Tibial nerve (tissue), 4 donors: ENCODE measurements at regions not wholly inside any gene's neighbourhood (a gene's known extent, or its start where the extent isn't known, plus 50 kb on each side); places are given as distances from the start of the nearest gene placed in this dataset.
"Not testable (repeated sequence)": the region's sequence is repeated elsewhere in the genome, so short reads cannot be mapped to it uniquely, and the experiment has no call there.

Experiments used
- DNase-seq, 2 donors: peaks; one replicate each; pipeline ENCODE4 v3.0.0-alpha.2; 2019; ENCODE audit warnings: low spot score in 2 of 2
- H3K27ac ChIP-seq, 4 donors: fragments of 200-600 bp; sonication (generic) in 3 of 4; one replicate each; pipeline ENCODE4 v1.5.1; 2017 to 2019; ENCODE audit warnings: mild to moderate bottlenecking in 1 of 4
- H3K27me3 ChIP-seq, 2 donors: fragments of 200-600 bp; sonication (generic) in 1 of 2; one replicate each; pipeline versions ENCODE4 v1.5.1 to v1.6.0; 2017 to 2019
- H3K36me3 ChIP-seq, 3 donors: fragments of 200-600 bp; sonication (generic); one replicate each; pipeline ENCODE4 v1.5.1; 2018 to 2019
- H3K4me1 ChIP-seq, 4 donors: fragments of 200-600 bp; sonication (generic) in 3 of 4; one replicate each; pipeline ENCODE4 v1.5.1; 2017 to 2019
- H3K4me3 ChIP-seq, 4 donors: fragments of 200-600 bp; sonication (generic) in 3 of 4; one replicate each; pipeline ENCODE4 v1.5.1; 2017 to 2019; ENCODE audit warnings: mild to moderate bottlenecking in 1 of 4, moderate library complexity in 1 of 4
- H3K9me3 ChIP-seq, 4 donors: fragments of 200-600 bp; sonication (generic) in 3 of 4; one replicate each; pipeline ENCODE4 v1.5.1; 2017 to 2019
- CTCF ChIP-seq, 5 experiments: fragments of 200-600 bp in 3 of 5; fragments of 450-650 bp in 2 of 5; sonication (generic) in 3 of 5; IDR thresholded peaks; one replicate each; pipeline ENCODE4 v1.5.1; 2016 to 2019; ENCODE audit warnings: antibody characterized with exemption in 5 of 5, mild to moderate bottlenecking in 3 of 5, moderate library complexity in 2 of 5
- EP300 ChIP-seq, 2 donors: sonication (generic); formaldehyde crosslinking; IDR thresholded peaks; one replicate each; pipeline ENCODE4 v1.6.1; 2017; ENCODE audit warnings: antibody characterized with exemption in 2 of 2, mild to moderate bottlenecking in 1 of 2
- POLR2A ChIP-seq, 2 donors: fragments of 450-650 bp; IDR thresholded peaks; one replicate each; pipeline ENCODE4 v1.6.1; 2017; ENCODE audit warnings: antibody characterized with exemption in 2 of 2, mild to moderate bottlenecking in 2 of 2, moderate library complexity in 2 of 2
- WGBS, 2 donors: methylation state at CpG; one replicate each; pipeline ENCODE4 v1.1.5; 2018; 5-methylcytosine and 5-hydroxymethylcytosine counted together

DNA sequence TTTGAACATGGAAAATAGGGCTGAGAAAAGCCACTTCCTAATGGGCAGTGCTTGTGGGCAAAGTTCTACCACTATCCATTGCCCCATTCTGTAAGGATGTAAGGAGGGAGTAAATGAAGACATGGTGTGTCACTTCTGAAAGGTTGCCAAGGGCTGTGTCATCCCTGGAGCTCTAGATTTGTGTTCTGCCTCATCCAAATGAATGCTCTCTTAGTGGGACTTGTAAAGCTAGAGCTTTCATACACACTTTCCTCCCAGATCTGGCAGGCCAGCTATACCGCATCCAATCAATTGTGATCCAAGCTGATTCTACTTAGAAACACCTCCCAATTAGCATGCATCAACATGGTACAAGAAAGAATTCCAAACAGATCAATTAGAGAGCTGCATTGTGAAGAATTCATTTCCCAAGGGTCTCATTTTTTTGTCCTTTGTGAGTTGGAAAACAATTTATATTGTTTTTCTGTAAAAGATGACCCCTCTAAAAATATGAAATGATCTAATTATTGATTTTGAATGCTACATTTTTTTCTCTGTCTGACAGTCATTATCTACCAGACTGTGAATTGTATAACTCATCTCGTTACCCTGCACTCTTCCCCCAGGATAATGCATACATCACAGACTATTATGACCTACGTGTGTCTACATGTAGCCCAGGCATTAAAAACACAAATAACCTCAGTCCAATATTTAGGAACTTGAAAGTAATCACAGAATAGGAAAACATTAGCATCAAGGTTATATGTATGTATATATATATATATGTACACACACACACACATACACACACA lies 117.1 kb upstream of the DUSP10 start:
- Histone ChIP-seq H3K27me3 (no peaks in the 10 kb centered on the region), H3K36me3 (no peaks in the 10 kb centered on the region), H3K27ac (no peak overlapping the region), H3K9me3 (no peaks in the 10 kb centered on the region), H3K4me3 (no peak overlapping the region), H3K4me1 (no peaks in the 10 kb centered on the region)
- WGBS, 2 donors = 84 to 88% methylated on average over 3 of the region's 3 CpGs
- no peak for TF ChIP-seq CTCF (IDR thresholded peaks at IDR 0.05)
- no peak for TF ChIP-seq POLR2A (IDR thresholded peaks at IDR 0.05)
- no peak for TF ChIP-seq EP300 (IDR thresholded peaks at IDR 0.05)
- DNase-seq = no peak

DNA sequence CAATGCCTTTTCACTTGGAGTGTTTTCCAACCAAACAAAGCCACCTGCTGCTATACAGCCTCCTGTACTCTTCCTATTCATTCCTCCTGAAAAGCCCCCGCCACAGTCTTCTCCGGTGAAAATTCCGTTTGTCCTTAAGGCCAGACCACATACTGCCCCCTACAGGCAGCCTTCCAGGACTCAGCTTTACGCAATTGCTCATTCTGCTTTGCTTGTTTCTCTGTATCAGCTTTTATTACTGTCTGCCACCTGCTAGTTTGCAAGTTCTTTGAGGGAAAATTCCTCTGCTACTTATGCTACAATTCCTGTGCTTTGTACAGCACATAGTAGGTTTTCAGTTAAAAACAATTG lies 115.2 kb upstream of the DUSP10 start:
- H3K4me3 ChIP-seq, DNase-seq: not testable (repeated sequence)
- 57 to 60% methylated on average over 4 of the region's 4 CpGs for WGBS, 2 donors

GRCh38 chr1:221856228-221857093 lies 114.6 kb upstream of the DUSP10 start:
- WGBS, 2 donors = 90 to 96% methylated on average over 3 of the region's 3 CpGs
- no peak overlapping the region for H3K27ac ChIP-seq
- H3K4me3 ChIP-seq = no peak overlapping the region
- no peaks in the 10 kb centered on the region for H3K36me3 ChIP-seq
- DNase-seq = no peak
- no peak for TF ChIP-seq CTCF (IDR thresholded peaks at IDR 0.05)
- TF ChIP-seq POLR2A (IDR thresholded peaks at IDR 0.05) = no peak
- TF ChIP-seq EP300 (IDR thresholded peaks at IDR 0.05) = no peak
- H3K4me1 ChIP-seq = no peaks in the 10 kb centered on the region
- no peaks in the 10 kb centered on the region for H3K27me3 ChIP-seq
- H3K9me3 ChIP-seq = no peaks in the 10 kb centered on the region

More for the DNA sequence above, 115.2 kb upstream of the DUSP10 start:
- H3K27ac ChIP-seq, H3K4me1 ChIP-seq, H3K27me3 ChIP-seq, H3K9me3 ChIP-seq, H3K36me3 ChIP-seq: not testable (repeated sequence)

DNA sequence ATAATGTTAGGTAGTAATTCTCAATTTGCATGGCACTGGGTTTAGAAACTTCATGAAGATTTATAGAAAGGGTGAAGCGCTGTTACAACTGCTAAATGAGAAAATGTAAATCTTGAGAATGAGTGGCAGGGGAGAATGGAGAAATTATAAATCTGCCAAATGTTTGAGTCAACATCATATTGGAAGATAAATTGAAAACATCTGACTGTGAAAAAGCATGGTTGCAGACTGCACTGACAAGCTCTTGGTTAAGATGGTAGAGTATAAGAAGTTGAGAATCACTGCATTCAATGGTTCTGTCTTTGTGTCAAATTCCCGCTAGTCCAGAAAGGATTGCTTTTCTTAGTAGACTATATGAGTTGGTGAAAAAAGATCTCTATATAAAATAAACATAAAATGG lies 113.3 kb upstream of the DUSP10 start:
- WGBS, 2 donors = 95% methylated on average over 2 of the region's 2 CpGs
- Histone ChIP-seq H3K27ac (no peak overlapping the region), H3K4me1 (no peaks in the 10 kb centered on the region), H3K27me3 (no peaks in the 10 kb centered on the region), H3K9me3 (no peaks in the 10 kb centered on the region), H3K4me3 (no peak overlapping the region), H3K36me3 (no peaks in the 10 kb centered on the region)
- TF ChIP-seq CTCF (IDR thresholded peaks at IDR 0.05) = no peak
- TF ChIP-seq EP300 (IDR thresholded peaks at IDR 0.05) = no peak
- no peak for TF ChIP-seq POLR2A (IDR thresholded peaks at IDR 0.05)
- no peak for DNase-seq

GRCh38 chr1:221851336-221851735 lies 109.4 kb upstream of the DUSP10 start:
- DNase-seq = no peak
- Histone ChIP-seq H3K4me1 (no peaks in the 10 kb centered on the region), H3K27me3 (no peaks in the 10 kb centered on the region), H3K36me3 (no peaks in the 10 kb centered on the region), H3K9me3 (no peaks in the 10 kb centered on the region), H3K27ac (no peak overlapping the region), H3K4me3 (no peak overlapping the region)
- TF ChIP-seq POLR2A (IDR thresholded peaks at IDR 0.05) (no peak), EP300 (IDR thresholded peaks at IDR 0.05) (no peak), CTCF (IDR thresholded peaks at IDR 0.05) (no peak)
